Neural progenitor cell (in vitro differentiated cells): ENCODE measurements at regions not wholly inside any gene's neighbourhood (a gene's known extent, or its start where the extent isn't known, plus 50 kb on each side); places are given as distances from the start of the nearest gene placed in this dataset.

Experiments
- CTCF ChIP-seq: fragments of 200-600 bp; sonication (generic); IDR thresholded peaks from 2 replicates; pipeline ENCODE4 v1.5.1; 2017; ENCODE audit warnings: antibody characterized with exemption, mild to moderate bottlenecking
- EZH2phosphoT487 ChIP-seq: fragments of 200-600 bp; sonication (generic); IDR thresholded peaks from 2 replicates; pipeline ENCODE4 v1.6.1; 2017; ENCODE audit warnings: antibody characterized with exemption

DNA sequence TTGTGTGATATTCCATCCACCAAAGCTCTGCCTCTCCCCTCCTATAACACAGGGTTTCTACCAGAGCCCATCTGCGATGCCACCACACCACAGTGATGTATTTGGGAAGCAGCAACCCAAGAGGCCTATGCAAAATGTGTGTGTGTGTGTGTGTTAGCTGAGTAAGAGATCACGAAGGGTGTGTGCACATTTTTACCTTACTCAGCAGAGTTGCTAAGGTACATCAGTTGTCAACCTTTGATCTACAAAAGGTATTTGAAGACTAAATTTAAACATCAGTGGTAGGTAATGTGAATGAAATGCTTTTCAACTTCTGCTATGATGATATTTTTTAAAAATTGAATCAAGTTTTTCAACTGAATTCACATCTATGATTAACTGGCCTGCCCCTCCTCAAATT is 227.6 kb downstream of the FBXO15 start:
- TF ChIP-seq CTCF, result no peak
- no peak for TF ChIP-seq EZH2phosphoT487
